ENCODE measurements at regions not wholly inside any gene's neighbourhood (a gene's known extent, or its start where the extent isn't known, plus 50 kb on each side); places are given as distances from the start of the nearest gene placed in this dataset.

GRCh38 chr4:111697176-111697942 lies 447.9 kb upstream of the FAM241A start:
- TF ChIP-seq EP300 (conservative IDR thresholded peaks at IDR 0.05; ENCODE audit: poor library complexity, severe bottlenecking) = no peak
- TF ChIP-seq, protein P1, sequence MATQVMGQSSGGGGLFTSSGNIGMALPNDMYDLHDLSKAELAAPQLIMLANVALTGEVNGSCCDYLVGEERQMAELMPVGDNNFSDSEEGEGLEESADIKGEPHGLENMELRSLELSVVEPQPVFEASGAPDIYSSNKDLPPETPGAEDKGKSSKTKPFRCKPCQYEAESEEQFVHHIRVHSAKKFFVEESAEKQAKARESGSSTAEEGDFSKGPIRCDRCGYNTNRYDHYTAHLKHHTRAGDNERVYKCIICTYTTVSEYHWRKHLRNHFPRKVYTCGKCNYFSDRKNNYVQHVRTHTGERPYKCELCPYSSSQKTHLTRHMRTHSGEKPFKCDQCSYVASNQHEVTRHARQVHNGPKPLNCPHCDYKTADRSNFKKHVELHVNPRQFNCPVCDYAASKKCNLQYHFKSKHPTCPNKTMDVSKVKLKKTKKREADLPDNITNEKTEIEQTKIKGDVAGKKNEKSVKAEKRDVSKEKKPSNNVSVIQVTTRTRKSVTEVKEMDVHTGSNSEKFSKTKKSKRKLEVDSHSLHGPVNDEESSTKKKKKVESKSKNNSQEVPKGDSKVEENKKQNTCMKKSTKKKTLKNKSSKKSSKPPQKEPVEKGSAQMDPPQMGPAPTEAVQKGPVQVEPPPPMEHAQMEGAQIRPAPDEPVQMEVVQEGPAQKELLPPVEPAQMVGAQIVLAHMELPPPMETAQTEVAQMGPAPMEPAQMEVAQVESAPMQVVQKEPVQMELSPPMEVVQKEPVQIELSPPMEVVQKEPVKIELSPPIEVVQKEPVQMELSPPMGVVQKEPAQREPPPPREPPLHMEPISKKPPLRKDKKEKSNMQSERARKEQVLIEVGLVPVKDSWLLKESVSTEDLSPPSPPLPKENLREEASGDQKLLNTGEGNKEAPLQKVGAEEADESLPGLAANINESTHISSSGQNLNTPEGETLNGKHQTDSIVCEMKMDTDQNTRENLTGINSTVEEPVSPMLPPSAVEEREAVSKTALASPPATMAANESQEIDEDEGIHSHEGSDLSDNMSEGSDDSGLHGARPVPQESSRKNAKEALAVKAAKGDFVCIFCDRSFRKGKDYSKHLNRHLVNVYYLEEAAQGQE (IDR thresholded peaks at IDR 0.05; ENCODE audit: borderline replicate concordance) = no peak
- TF ChIP-seq TAF1 (IDR thresholded peaks at IDR 0.05; ENCODE audit: low read depth) = no peak
- TF ChIP-seq SMC3 (conservative IDR thresholded peaks at IDR 0.05; ENCODE audit: poor library complexity) = no peak
- TF ChIP-seq MXI1 (conservative IDR thresholded peaks at IDR 0.05; ENCODE audit: poor library complexity, severe bottlenecking) = no peak
- no peak for TF ChIP-seq POLR2AphosphoS5 (IDR thresholded peaks at IDR 0.05)
- TF ChIP-seq RAD21 (conservative IDR thresholded peaks at IDR 0.05) = no peak
- TF ChIP-seq, protein P2, sequence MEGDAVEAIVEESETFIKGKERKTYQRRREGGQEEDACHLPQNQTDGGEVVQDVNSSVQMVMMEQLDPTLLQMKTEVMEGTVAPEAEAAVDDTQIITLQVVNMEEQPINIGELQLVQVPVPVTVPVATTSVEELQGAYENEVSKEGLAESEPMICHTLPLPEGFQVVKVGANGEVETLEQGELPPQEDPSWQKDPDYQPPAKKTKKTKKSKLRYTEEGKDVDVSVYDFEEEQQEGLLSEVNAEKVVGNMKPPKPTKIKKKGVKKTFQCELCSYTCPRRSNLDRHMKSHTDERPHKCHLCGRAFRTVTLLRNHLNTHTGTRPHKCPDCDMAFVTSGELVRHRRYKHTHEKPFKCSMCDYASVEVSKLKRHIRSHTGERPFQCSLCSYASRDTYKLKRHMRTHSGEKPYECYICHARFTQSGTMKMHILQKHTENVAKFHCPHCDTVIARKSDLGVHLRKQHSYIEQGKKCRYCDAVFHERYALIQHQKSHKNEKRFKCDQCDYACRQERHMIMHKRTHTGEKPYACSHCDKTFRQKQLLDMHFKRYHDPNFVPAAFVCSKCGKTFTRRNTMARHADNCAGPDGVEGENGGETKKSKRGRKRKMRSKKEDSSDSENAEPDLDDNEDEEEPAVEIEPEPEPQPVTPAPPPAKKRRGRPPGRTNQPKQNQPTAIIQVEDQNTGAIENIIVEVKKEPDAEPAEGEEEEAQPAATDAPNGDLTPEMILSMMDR (IDR thresholded peaks at IDR 0.05; ENCODE audit: poor library complexity, severe bottlenecking) = no peak
- no peak for TF ChIP-seq EZH2 (IDR thresholded peaks at IDR 0.05; ENCODE audit: borderline replicate concordance, insufficient read depth, low read length, poor library complexity, severe bottlenecking)
- Histone ChIP-seq H3K36me3 (ENCODE audit: insufficient read depth, low read length) (no peaks in the 10 kb centered on the region), H4K20me1 (ENCODE audit: insufficient read depth) (no peaks in the 10 kb centered on the region), H3F3A (ENCODE audit: insufficient read depth, low read length, poor library complexity, severe bottlenecking) (no peaks in the 10 kb centered on the region), H3K79me2 (replicated peaks; ENCODE audit: insufficient read depth, low read length) (no peaks in the 10 kb centered on the region), H3K9me3 (ENCODE audit: low read length) (no peaks in the 10 kb centered on the region), H2AFZ (ENCODE audit: low read depth, low read length) (no peak overlapping the region), H3K9me2 (ENCODE audit: insufficient read depth, low read length) (no peaks in the 10 kb centered on the region), H3K27me3 (ENCODE audit: insufficient read depth, low read depth, low read length) (no peaks in the 10 kb centered on the region), H3K27ac (ENCODE audit: low read length) (no peak overlapping the region), H3K4me2 (ENCODE audit: low read length) (no peak overlapping the region), H3K9ac (ENCODE audit: low read length) (no peak overlapping the region), H3K4me3 (ENCODE audit: low read length) (no peak overlapping the region)

- Histone ChIP-seq H3K4me2 (ENCODE audit: low read length) (no peak overlapping the region), H3K9ac (ENCODE audit: low read length) (no peak overlapping the region), H4K20me1 (ENCODE audit: insufficient read depth) (no peaks in the 10 kb centered on the region), H3K79me2 (replicated peaks; ENCODE audit: insufficient read depth, low read length) (no peaks in the 10 kb centered on the region), H3K9me3 (ENCODE audit: low read length) (no peaks in the 10 kb centered on the region), H2AFZ (ENCODE audit: low read depth, low read length) (no peak overlapping the region), H3K27me3 (ENCODE audit: insufficient read depth, low read depth, low read length) (no peaks in the 10 kb centered on the region), H3K27ac (ENCODE audit: low read length) (no peak overlapping the region), H3K36me3 (ENCODE audit: insufficient read depth, low read length) (no peaks in the 10 kb centered on the region), H3K9me2 (ENCODE audit: insufficient read depth, low read length) (no peaks in the 10 kb centered on the region), H3K4me3 (ENCODE audit: low read length) (no peak overlapping the region), H3F3A (ENCODE audit: insufficient read depth, low read length, poor library complexity, severe bottlenecking) (no peaks in the 10 kb centered on the region)
- TF ChIP-seq, protein P1 (IDR thresholded peaks at IDR 0.05; ENCODE audit: borderline replicate concordance) = no peak
- no peak for TF ChIP-seq SMC3 (conservative IDR thresholded peaks at IDR 0.05; ENCODE audit: poor library complexity)
- TF ChIP-seq, protein P2 (IDR thresholded peaks at IDR 0.05; ENCODE audit: poor library complexity, severe bottlenecking) = no peak
- no peak for TF ChIP-seq EZH2 (IDR thresholded peaks at IDR 0.05; ENCODE audit: borderline replicate concordance, insufficient read depth, low read length, poor library complexity, severe bottlenecking)
- TF ChIP-seq RAD21 (conservative IDR thresholded peaks at IDR 0.05) = no peak
- TF ChIP-seq EP300 (conservative IDR thresholded peaks at IDR 0.05; ENCODE audit: poor library complexity, severe bottlenecking) = no peak
Measured at GRCh38 chr4:111698361-111698760, 446.9 kb upstream of the FAM241A start.
